NCI-H2171 treated with DMSO at 0.1 percent for 48 hours (cell line): ENCODE measurements at regions not wholly inside any gene's neighbourhood (a gene's known extent, or its start where the extent isn't known, plus 50 kb on each side); places are given as distances from the start of the nearest gene placed in this dataset.

ENCODE experiments used
- DNase-seq: peaks from one replicate; lab custom pipeline; 2025; lab: John Stamatoyannopoulos, UW

DNA sequence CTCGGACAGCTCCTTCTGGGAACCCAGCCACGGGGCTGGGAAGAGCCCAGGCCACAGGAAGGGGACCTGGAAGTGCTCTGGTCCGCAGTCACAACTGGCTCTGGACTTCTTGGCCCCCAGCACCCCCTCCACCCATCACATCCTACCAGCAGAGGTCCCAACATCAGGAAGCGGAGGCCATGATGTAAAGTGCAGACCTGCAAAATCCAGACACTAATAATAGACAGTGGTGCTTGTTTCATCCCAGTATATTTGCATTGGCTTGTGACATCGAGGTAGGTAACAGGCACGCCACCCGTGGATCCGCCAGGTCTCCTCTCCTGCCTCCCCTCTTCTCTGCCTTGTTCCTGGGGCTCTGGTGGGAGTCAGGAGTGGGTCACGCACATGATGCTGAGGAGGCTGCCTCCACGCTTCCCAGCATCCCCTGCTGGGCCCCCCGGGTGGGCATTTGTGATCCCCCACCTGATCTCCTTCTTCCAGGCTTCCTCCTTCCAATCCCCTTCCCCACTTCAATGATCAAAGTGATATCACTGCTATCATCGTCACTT, 1454.0 kb downstream of the BRD1 start:
- DNase-seq, result no peak

- no peak for DNase-seq
Observed at GRCh38 chr22:48372390-48372789, 1455.3 kb downstream of the BRD1 start.

GRCh38 chr22:48371391-48371790, 1456.3 kb downstream of the BRD1 start:
- peak; percentile 58 for DNase-seq

GRCh38 chr22:48370508-48371325, 1457.0 kb downstream of the BRD1 start:
- peak; percentile 19 for DNase-seq

- DNase-seq, result no peak
Observed at GRCh38 chr22:48369789-48370507, 1457.7 kb downstream of the BRD1 start.

- DNase-seq, result no peak
Observed at GRCh38 chr22:48368975-48369525, 1458.6 kb downstream of the BRD1 start.

DNA sequence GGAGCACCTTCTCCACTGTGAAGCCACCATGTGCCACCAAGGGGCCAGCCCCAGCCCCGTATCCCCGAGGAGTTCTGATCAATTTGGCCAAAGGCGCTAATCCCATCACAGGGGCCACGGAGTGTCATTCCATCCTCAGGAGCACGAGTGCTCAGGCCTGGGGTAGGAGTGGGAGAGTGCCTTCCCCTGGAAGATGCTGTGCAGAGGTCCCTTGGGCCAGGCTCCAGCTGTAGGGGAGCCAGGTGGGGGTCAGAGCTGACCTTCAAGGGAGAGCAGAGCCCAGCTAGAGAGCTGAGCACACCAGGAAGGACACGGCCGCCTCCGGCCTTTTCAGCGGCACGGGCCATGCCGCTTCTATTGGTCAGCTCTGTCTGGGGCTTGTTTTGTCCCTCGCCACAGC, 1459.9 kb downstream of the BRD1 start:
- DNase-seq, result no peak

- no peak for DNase-seq
Observed at GRCh38 chr22:48366591-48366990, 1461.1 kb downstream of the BRD1 start.

DNA sequence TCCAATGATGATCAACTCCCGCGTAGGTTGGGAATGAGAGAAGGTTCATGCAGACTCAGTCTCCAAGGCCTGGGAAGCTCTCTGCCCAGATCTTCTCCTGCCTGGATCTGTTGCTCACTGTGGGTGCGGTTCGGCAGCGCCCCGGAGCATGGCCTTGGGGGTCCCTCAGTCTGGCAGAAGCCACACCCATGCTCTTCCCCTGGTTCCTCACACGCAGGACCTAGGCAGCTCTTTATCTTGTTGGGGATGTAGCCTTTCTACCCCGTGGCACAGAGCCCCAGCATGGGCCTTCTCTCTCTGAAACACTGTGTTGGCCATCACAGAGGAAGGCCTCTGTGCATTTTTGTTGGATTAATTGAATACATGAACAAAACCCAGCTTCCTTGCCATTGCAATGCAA, 1461.6 kb downstream of the BRD1 start:
- DNase-seq, result no peak

- DNase-seq, result no peak
Observed at GRCh38 chr22:48365386-48365785, 1462.3 kb downstream of the BRD1 start.

DNA sequence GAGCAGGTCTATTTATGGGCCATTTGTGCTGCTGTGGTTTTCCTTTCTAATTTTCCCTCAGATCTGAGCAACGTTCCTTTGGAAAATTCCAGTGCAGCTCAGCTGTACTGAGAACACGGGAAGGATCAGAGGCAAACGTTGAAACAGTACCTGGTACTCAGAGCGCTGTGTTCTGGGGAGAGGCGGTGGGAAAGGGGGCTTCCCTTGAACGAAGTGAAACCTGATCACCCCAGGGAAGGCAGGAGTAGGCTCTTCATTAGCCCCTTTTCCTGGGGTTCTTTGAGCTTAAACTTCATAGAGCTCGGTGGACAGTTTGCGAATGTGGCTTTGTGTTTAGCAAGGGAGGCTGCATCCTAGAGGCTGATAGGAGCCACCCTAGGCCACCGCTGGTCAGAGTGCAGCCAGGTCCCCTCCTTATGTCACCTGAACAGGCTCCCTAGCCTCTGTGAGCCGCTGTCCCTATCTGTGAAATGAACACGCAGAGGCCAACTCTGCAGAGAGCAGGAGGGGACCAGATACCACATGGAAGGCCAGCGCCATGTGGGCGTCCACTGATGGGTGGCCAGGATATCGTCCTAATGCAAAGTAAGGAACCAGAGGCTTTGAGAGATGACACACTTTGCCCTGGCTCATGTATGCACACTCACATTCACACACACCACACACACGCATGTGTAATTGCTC, 1464.8 kb downstream of the BRD1 start:
- DNase-seq, result no peak

GRCh38 chr22:48361099-48361639, 1466.5 kb downstream of the BRD1 start:
- DNase-seq, result no peak

GRCh38 chr22:48359613-48359965, 1468.1 kb downstream of the BRD1 start:
- DNase-seq, result no peak

DNA sequence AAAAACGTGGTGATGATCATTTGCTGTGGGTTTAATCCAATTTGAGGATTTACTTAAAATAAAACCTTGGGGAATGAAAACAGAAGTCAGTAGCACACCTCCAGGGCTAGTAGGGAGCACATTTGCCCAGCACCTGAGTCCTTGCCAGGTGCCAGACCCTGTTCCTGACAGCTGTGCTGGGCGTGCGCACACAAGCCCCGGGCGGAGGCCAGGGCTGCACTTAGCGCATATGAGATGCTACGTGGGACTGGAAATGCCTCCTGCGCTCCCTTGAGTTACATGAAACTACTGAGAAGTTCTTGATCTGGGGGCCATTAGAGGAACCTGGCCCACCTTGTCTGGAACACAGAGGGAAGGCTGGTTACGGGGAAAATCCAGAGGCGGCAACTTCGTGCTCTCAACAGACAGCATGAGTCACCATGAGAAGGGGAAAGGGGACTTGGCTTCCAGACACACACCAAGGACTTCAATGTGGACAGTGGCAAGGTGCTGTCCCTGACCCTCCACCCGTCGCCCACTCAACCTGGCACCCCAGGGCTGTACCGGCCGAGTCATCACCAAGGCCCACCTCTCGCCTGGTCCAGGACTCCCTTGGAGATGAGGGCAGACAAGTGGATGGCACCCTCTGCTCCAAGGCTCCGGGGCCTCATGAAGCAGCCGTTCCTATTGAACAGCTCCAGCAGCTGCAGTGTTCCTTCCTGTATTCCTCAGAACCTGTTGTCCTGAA, 1468.6 kb downstream of the BRD1 start:
- DNase-seq, result peak; percentile 87

GRCh38 chr22:48357961-48358360, 1469.7 kb downstream of the BRD1 start:
- DNase-seq, result no peak

- DNase-seq, result no peak
Observed at GRCh38 chr22:48357196-48357595, 1470.5 kb downstream of the BRD1 start.

GRCh38 chr22:48356731-48357130, 1470.9 kb downstream of the BRD1 start:
- DNase-seq, result peak; percentile 10

- DNase-seq, result no peak
Observed at GRCh38 chr22:48354096-48354495, 1473.6 kb downstream of the BRD1 start.

- peak; percentile 60 for DNase-seq
Observed at GRCh38 chr22:48353116-48353947, 1474.3 kb downstream of the BRD1 start.
